HS-27A (cell line): ENCODE measurements at regions not wholly inside any gene's neighbourhood (a gene's known extent, or its start where the extent isn't known, plus 50 kb on each side); places are given as distances from the start of the nearest gene placed in this dataset.
"Not testable (repeated sequence)": the region's sequence is repeated elsewhere in the genome, so short reads cannot be mapped to it uniquely, and the experiment has no call there.

ENCODE experiments used
- DNase-seq: peaks from one replicate; pipeline ENCODE4 v3.0.0-alpha.2; 2012; ENCODE audit warnings: low read depth, missing footprints

GRCh38 chr1:61580417-61580816, 144.5 kb downstream of the TM2D1 start:
- DNase-seq = no peak

GRCh38 chr1:61579802-61580201, 145.1 kb downstream of the TM2D1 start:
- no peak for DNase-seq

GRCh38 chr1:61572046-61572445, 152.9 kb downstream of the TM2D1 start:
- no peak for DNase-seq

GRCh38 chr1:61570191-61570590, 154.8 kb downstream of the TM2D1 start:
- DNase-seq = no peak

- no peak for DNase-seq
Measured at GRCh38 chr1:61569303-61569621, 155.7 kb downstream of the TM2D1 start.

- DNase-seq = no peak
Measured at GRCh38 chr1:61568460-61569302, 156.3 kb downstream of the TM2D1 start.

GRCh38 chr1:61566177-61566576, 158.8 kb downstream of the TM2D1 start:
- no peak for DNase-seq

GRCh38 chr1:61563611-61564010, 161.3 kb downstream of the TM2D1 start:
- DNase-seq = no peak

- DNase-seq = no peak
Measured at GRCh38 chr1:61561666-61562065, 163.3 kb downstream of the TM2D1 start.

GRCh38 chr1:61560385-61560784, 164.6 kb downstream of the TM2D1 start:
- no peak for DNase-seq

GRCh38 chr1:61556631-61557030, 168.3 kb downstream of the TM2D1 start:
- no peak for DNase-seq

GRCh38 chr1:61552630-61553305, 172.2 kb downstream of the TM2D1 start:
- no peak for DNase-seq

- DNase-seq = not testable (repeated sequence)
Measured at GRCh38 chr1:61547302-61547701, 177.6 kb downstream of the TM2D1 start.

- not testable (repeated sequence) for DNase-seq
Measured at GRCh38 chr1:61544870-61545269, 180.1 kb downstream of the TM2D1 start.

GRCh38 chr1:61543498-61543897, 181.4 kb downstream of the TM2D1 start:
- not testable (repeated sequence) for DNase-seq

GRCh38 chr1:61539720-61540462, 185.1 kb downstream of the TM2D1 start:
- DNase-seq = no peak

- no peak for DNase-seq
Measured at GRCh38 chr1:61538228-61538627, 186.7 kb downstream of the TM2D1 start.

- no peak for DNase-seq
Measured at GRCh38 chr1:61536174-61537108, 188.5 kb downstream of the TM2D1 start.

GRCh38 chr1:61534847-61535246, 190.1 kb downstream of the TM2D1 start:
- no peak for DNase-seq

GRCh38 chr1:61533546-61533945, 191.4 kb downstream of the TM2D1 start:
- no peak for DNase-seq

- DNase-seq = no peak
Measured at GRCh38 chr1:61531716-61532115, 193.2 kb downstream of the TM2D1 start.
